ENCODE measurements at regions not wholly inside any gene's neighbourhood (a gene's known extent, or its start where the extent isn't known, plus 50 kb on each side); places are given as distances from the start of the nearest gene placed in this dataset.

DNA sequence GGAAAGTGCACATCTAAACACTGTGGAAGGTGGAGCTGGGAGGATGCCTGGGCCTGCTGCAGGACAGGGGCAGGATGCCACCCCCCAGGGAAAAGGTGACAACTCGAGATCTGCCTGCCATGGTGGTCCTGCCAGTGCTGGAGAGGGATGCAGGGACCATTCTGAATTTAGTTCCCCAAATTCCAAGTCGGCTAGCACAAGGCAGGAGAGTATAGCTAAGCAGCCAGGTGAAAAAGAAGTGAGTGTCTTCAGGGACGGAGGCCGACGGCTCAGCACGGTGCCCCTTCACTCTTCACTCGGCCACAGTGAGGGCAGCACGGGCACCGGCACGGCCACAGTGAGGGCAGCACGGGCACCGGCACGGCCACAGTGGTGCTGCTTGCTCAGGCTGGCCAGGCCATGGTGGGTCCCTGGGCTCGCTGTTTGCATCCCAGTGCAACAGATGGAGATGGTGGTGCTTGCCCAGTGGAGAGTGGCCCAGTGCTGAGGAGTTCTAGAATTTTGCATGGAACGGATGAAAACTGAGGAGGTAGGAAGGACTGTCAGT lies 161.3 kb upstream of the SHH start:
- Histone ChIP-seq H3K4me3 (no peak overlapping the region), H3K9me3 (no peaks in the 10 kb centered on the region), H3K36me3 (replicated peaks) (no peaks in the 10 kb centered on the region), H3K4me1 (no peaks in the 10 kb centered on the region), H3K27me3 (ENCODE audit: low read depth) (no peaks in the 10 kb centered on the region)
- DNase-seq (ENCODE audit: low spot score in 2 of 2): no peak
- in situ Hi-C loops (cut with MboI; ENCODE audit: low sequenced_read_pairs): no loop called here

GRCh38 chr7:155972651-155973390 lies 160.6 kb upstream of the SHH start:
- H3K4me3 ChIP-seq: no peak overlapping the region
- in situ Hi-C loops (cut with MboI; ENCODE audit: low sequenced_read_pairs): no loop called here

DNA sequence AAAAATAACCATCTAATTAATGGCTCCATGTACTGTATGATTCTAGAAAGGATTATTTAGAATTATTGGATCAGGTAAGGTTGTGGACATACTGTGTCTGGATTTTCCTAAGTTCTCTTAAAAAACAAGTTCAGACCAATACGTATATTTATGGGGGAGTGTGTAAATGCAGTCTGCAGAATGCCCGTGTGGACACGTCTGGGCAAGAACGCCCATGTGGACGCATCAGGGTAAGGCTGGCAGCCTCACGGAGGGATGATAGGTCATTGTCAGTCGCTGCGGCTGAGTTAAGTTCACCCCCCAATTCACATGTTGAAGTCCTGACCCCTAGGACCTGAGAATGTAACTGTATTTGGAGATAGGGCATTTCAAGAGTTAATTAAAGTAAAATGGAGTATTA lies 160.0 kb upstream of the SHH start:
- H3K27me3 ChIP-seq (ENCODE audit: low read depth): no peaks in the 10 kb centered on the region
- H3K36me3 ChIP-seq (replicated peaks): no peaks in the 10 kb centered on the region
- H3K4me1 ChIP-seq: no peaks in the 10 kb centered on the region
- in situ Hi-C loops (cut with MboI; ENCODE audit: low sequenced_read_pairs): no loop called here
- H3K4me3 ChIP-seq: no peak overlapping the region
- H3K9me3 ChIP-seq: no peaks in the 10 kb centered on the region
- no peak for DNase-seq (ENCODE audit: low spot score in 2 of 2)

More at GRCh38 chr7:155972651-155973390, 160.6 kb upstream of the SHH start:
- Histone ChIP-seq H3K27me3 (ENCODE audit: low read depth) (no peaks in the 10 kb centered on the region), H3K9me3 (no peaks in the 10 kb centered on the region), H3K36me3 (replicated peaks) (no peaks in the 10 kb centered on the region), H3K4me1 (no peaks in the 10 kb centered on the region)
- no peak for DNase-seq (ENCODE audit: low spot score in 2 of 2)

- in situ Hi-C loops (cut with MboI; ENCODE audit: low sequenced_read_pairs): no loop called here
- Histone ChIP-seq H3K4me1 (no peaks in the 10 kb centered on the region), H3K36me3 (replicated peaks) (no peaks in the 10 kb centered on the region), H3K9me3 (no peaks in the 10 kb centered on the region), H3K4me3 (no peak overlapping the region), H3K27me3 (ENCODE audit: low read depth) (no peaks in the 10 kb centered on the region)
- DNase-seq (ENCODE audit: low spot score in 2 of 2): no peak
Observed at GRCh38 chr7:155971180-155971770, 159.0 kb upstream of the SHH start.

DNA sequence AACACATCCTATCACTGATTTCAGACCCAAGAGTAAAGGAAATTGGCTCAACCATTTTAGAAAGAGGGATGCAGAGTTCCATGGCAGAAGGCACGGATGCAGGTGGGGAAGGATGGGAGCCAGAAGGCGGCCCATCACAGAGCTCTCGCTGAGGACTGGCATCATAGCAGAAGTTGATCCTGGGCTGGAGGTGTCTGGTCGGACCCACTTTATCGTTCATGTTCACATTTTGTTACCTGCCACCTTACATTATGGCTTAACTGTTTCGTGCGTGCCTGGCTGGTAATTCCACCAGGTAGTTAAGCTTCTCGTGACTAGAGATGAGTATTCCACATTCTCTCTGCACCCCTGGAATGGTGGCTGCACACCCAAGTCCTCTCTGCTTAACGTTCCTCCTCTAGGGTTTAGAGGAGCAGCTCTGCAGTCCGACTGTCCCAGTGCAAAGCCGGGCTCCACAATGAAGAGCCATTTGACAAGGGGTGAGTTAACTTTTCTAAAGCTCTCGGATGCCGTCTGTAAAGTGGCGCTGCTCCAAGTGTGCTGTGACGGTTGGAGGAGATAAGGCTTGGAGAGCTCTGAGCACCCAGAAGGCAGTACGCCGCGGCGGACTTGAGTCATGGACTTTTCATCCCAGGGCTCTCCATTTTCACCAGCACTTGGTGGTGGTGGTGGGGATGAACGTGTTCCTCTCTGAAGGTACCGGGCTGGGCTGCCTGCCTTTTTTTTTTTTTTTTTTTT lies 157.1 kb upstream of the SHH start:
- in situ Hi-C loops (cut with MboI; ENCODE audit: low sequenced_read_pairs): no loop called here
- H3K36me3 ChIP-seq (replicated peaks): no peaks in the 10 kb centered on the region
- H3K4me3 ChIP-seq: no peak overlapping the region
- no peaks in the 10 kb centered on the region for H3K9me3 ChIP-seq
- no peak for DNase-seq (ENCODE audit: low spot score in 2 of 2)
- H3K27me3 ChIP-seq (ENCODE audit: low read depth): no peaks in the 10 kb centered on the region
- no peaks in the 10 kb centered on the region for H3K4me1 ChIP-seq

- Histone ChIP-seq H3K4me3 (no peak overlapping the region), H3K4me1 (no peaks in the 10 kb centered on the region)
- in situ Hi-C loops (cut with MboI; ENCODE audit: low sequenced_read_pairs): no loop called here
Observed at GRCh38 chr7:155965010-155965409, 152.7 kb upstream of the SHH start.

DNA sequence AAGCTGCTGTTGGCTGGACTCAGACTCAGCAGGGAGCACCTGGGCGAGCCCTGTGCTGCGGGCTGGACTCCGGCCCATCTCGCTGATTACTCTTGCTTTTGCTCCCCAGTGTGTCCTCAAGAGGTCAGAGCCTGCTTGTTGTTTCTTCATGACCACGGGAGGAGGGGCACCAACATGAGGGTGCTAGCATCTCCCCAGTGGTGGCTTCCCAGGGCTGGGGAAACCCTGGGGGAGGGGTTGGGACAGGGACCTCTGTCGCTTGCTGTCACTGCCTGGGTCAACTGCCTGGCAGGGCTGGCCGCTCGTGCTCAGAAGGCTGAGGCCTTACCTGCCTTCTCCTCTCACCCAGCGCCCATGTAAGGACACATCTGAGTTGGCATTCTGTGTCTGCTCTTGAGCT lies 152.3 kb upstream of the SHH start:
- no peak for DNase-seq (ENCODE audit: low spot score in 2 of 2)
- no peaks in the 10 kb centered on the region for H3K4me1 ChIP-seq
- no peaks in the 10 kb centered on the region for H3K9me3 ChIP-seq
- H3K27me3 ChIP-seq (ENCODE audit: low read depth): no peaks in the 10 kb centered on the region
- no peaks in the 10 kb centered on the region for H3K36me3 ChIP-seq (replicated peaks)
- in situ Hi-C loops (cut with MboI; ENCODE audit: low sequenced_read_pairs): no loop called here
- H3K4me3 ChIP-seq: no peak overlapping the region

More at GRCh38 chr7:155965010-155965409, 152.7 kb upstream of the SHH start:
- H3K27me3 ChIP-seq (ENCODE audit: low read depth): no peaks in the 10 kb centered on the region
- no peaks in the 10 kb centered on the region for H3K9me3 ChIP-seq
- H3K36me3 ChIP-seq (replicated peaks): no peaks in the 10 kb centered on the region
- DNase-seq (ENCODE audit: low spot score in 2 of 2): no peak

- no peak for DNase-seq (ENCODE audit: low spot score in 2 of 2)
Observed at GRCh38 chr7:155963771-155964195, 151.5 kb upstream of the SHH start.

DNA sequence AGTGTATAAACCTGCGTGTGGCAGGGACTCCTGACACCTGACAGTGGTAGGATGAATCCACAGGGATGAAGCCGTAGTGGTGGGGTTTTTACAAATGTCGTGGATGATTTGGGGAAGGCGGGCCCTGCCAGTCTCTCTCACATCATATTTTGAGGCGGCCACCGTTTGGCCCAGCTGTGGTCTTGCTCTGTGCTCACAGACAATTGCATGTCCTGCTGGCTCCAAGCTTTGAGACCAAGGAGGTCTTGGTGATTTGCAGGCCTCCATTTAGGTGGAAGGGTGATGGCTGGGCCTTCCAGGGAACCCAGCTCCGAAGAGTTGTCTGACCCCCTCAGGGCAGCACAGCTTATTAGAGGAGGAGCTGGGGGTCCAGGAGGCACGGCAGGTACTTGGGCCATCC lies 151.1 kb upstream of the SHH start:
- no peaks in the 10 kb centered on the region for H3K36me3 ChIP-seq (replicated peaks)
- H3K4me1 ChIP-seq: no peaks in the 10 kb centered on the region
- DNase-seq (ENCODE audit: low spot score in 2 of 2): no peak
- no peak overlapping the region for H3K4me3 ChIP-seq
- no peaks in the 10 kb centered on the region for H3K27me3 ChIP-seq (ENCODE audit: low read depth)
- in situ Hi-C loops (cut with MboI; ENCODE audit: low sequenced_read_pairs): no loop called here
- no peaks in the 10 kb centered on the region for H3K9me3 ChIP-seq

More at GRCh38 chr7:155963771-155964195, 151.5 kb upstream of the SHH start:
- no peaks in the 10 kb centered on the region for H3K9me3 ChIP-seq
- no peak overlapping the region for H3K4me3 ChIP-seq
- in situ Hi-C loops (cut with MboI; ENCODE audit: low sequenced_read_pairs): no loop called here
- no peaks in the 10 kb centered on the region for H3K36me3 ChIP-seq (replicated peaks)
- no peaks in the 10 kb centered on the region for H3K27me3 ChIP-seq (ENCODE audit: low read depth)
- no peaks in the 10 kb centered on the region for H3K4me1 ChIP-seq

DNA sequence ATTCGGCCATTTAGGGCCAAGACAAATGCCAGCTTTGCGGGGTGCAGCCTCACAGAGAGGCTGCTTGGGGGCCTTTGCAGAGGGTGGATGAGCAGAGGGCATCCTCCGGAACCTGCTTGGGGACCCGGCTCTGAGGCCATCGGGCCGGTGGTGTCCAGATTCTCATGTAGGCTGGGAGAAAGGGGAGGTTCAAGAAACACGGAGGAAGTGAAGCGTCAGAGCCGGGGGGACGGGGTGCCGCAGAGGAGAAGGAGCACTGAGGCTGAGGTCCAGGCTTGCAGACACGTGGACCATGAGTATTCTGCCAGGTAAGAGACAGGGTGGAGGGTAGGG lies 150.7 kb upstream of the SHH start:
- Histone ChIP-seq H3K4me1 (no peaks in the 10 kb centered on the region), H3K9me3 (no peaks in the 10 kb centered on the region), H3K36me3 (replicated peaks) (no peaks in the 10 kb centered on the region), H3K27me3 (ENCODE audit: low read depth) (no peaks in the 10 kb centered on the region), H3K4me3 (no peak overlapping the region)
- DNase-seq (ENCODE audit: low spot score in 2 of 2): no peak
- in situ Hi-C loops (cut with MboI; ENCODE audit: low sequenced_read_pairs): no loop called here

DNA sequence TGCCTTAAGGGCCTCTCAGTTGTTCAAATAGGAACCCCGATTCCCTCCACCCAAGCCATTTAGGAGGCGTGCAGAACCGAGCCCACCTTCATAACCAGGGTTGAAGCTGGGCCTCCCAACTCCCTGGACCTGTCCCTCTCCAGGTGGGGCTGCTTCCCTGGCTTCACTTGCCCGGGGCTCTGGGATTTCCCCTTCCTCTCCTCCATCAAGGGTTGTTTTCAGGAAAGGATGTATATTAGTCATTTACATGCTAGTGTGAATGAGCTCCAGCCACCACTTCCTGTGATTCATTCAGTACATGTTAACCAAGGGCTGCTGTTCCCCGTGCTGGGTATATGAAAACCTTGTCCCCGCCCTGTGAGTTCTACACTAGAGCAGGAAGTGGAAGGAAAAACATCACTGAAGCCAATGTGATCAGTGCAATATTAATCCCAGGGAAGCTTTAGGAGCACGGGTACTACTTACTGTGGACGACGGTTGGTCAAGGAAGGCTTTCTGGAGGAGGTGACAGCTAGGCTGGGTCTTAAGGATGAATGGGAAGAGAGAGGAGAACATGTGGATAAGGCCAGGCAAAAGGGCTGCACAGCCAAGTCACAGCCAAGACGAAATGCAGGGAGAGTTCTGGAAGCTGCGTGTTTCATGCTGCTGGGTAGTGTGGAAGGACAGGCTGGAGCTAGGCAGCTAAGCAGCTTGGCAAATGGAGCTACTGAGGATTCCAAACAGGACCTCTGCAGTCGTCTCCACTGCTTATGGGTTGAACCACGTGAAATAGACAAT lies 150.1 kb upstream of the SHH start:
- Histone ChIP-seq H3K4me3 (no peak overlapping the region), H3K36me3 (replicated peaks) (no peaks in the 10 kb centered on the region), H3K9me3 (no peaks in the 10 kb centered on the region), H3K27me3 (ENCODE audit: low read depth) (no peaks in the 10 kb centered on the region), H3K4me1 (no peaks in the 10 kb centered on the region)
- in situ Hi-C loops (cut with MboI; ENCODE audit: low sequenced_read_pairs): no loop called here
- DNase-seq (ENCODE audit: low spot score in 2 of 2): no peak

DNA sequence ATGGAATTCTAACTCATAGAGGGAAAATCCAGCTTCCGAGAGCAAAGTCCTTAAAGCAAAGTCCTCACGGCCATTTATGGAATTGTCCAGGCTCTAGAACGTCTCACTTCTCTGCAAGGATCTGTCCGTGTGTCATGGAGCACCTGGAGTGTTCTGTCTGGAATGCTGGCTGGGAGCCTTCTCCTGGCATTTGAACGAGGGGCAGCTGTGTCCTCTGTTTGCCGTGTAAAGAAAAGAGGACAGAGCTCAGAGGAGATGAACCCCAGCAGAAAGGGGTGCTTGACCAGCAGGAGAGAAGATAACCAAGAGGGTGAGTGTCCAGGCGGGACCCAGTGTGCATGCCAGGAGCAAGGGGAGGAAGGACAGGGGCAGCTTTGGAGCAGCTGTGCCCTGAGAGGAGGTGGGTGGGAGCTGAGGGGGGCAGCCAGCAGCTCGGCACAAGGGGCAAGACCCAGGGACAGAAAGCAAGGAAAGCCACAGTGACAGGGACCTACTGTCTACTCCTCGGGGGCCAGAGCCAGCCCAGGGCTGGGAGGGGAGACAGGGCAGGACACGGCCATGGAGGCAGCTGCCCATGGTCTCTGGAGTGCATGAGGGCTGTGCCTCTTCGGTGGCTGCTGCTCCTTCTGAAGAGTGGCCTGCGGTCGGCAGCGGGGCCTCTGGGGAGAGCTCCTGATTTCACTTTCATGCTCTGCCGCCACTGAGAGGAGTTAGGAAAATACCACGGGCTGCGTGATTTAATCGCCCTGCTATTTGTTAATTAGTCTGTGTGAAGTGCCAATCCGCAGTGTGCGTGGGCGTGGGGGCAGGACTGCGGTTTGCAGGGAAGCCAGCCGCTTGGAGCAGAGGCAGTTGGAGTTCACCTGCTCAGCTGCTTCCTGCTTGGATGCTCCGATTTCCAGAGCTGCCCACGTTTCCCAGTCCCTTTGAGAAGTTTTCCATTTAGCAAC lies 149.3 kb upstream of the SHH start:
- in situ Hi-C loops (cut with MboI; ENCODE audit: low sequenced_read_pairs): no loop called here
- H3K27me3 ChIP-seq (ENCODE audit: low read depth): no peaks in the 10 kb centered on the region
- no peaks in the 10 kb centered on the region for H3K36me3 ChIP-seq (replicated peaks)
- H3K9me3 ChIP-seq: no peaks in the 10 kb centered on the region
- no peak overlapping the region for H3K4me3 ChIP-seq
- H3K4me1 ChIP-seq: no peaks in the 10 kb centered on the region
- no peak for DNase-seq (ENCODE audit: low spot score in 2 of 2)

DNA sequence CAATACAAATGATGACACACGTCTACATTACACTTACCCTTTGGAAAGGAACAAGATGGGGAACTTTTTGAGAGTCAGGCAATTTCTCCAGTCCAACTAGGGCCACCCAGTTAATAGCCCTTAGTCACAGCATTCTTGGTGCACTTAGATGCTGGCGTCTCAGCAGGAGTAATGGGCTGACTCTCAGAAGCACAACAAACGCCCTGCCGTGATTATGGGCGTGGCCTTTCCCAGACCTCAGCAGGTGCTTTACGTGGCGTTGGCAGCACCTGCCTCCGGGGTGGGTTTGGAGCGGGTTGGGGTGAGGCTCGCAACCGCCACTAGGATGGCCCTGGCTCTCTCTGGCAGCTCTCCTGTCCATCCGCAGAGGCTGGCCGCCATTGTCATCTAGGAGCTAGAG lies 147.6 kb upstream of the SHH start:
- no peaks in the 10 kb centered on the region for H3K36me3 ChIP-seq (replicated peaks)
- DNase-seq (ENCODE audit: low spot score in 2 of 2): no peak
- no peak overlapping the region for H3K4me3 ChIP-seq
- no peaks in the 10 kb centered on the region for H3K9me3 ChIP-seq
- H3K27me3 ChIP-seq (ENCODE audit: low read depth): no peaks in the 10 kb centered on the region
- H3K4me1 ChIP-seq: no peaks in the 10 kb centered on the region
- in situ Hi-C loops (cut with MboI; ENCODE audit: low sequenced_read_pairs): no loop called here

Data from HAP-1 (cell line).